Stomach smooth muscle (tissue), 2 donors: ENCODE measurements at regions not wholly inside any gene's neighbourhood (a gene's known extent, or its start where the extent isn't known, plus 50 kb on each side); places are given as distances from the start of the nearest gene placed in this dataset.
"Not testable (repeated sequence)": the region's sequence is repeated elsewhere in the genome, so short reads cannot be mapped to it uniquely, and the experiment has no call there.

Source experiments
- H3K27ac ChIP-seq: one replicate; pipeline ENCODE4 v1.7.0; 2013; ENCODE audit warnings: mild to moderate bottlenecking, low read length, inconsistent platforms
- H3K27me3 ChIP-seq, 2 donors: one replicate each; pipeline ENCODE4 v1.7.0; 2013; ENCODE audit warnings: low read length in 2 of 2; ENCODE audit not compliant: insufficient read depth in 2 of 2, control insufficient read depth in 1 of 2
- H3K36me3 ChIP-seq, 2 donors: one replicate each; pipeline ENCODE4 v1.7.0; 2013; ENCODE audit warnings: low read length in 2 of 2; ENCODE audit not compliant: control insufficient read depth in 2 of 2, insufficient read depth in 2 of 2
- H3K4me1 ChIP-seq: one replicate; pipeline ENCODE4 v1.7.0; 2013; ENCODE audit warnings: low read length; ENCODE audit not compliant: control insufficient read depth, insufficient read depth
- H3K4me3 ChIP-seq, 2 donors: one replicate each; pipeline ENCODE4 v1.7.0; 2013; ENCODE audit warnings: low read length in 2 of 2
- H3K9ac ChIP-seq, 2 donors: one replicate each; pipeline ENCODE4 v1.7.0; 2013; ENCODE audit warnings: low read length in 2 of 2, mild to moderate bottlenecking in 1 of 2
- H3K9me3 ChIP-seq, 2 donors: one replicate each; pipeline ENCODE4 v1.7.0; 2013; ENCODE audit warnings: low read length in 2 of 2; ENCODE audit not compliant: control insufficient read depth in 2 of 2
- donor health status: healthy.
- donor health status: Pancreatic carcinoma.

DNA sequence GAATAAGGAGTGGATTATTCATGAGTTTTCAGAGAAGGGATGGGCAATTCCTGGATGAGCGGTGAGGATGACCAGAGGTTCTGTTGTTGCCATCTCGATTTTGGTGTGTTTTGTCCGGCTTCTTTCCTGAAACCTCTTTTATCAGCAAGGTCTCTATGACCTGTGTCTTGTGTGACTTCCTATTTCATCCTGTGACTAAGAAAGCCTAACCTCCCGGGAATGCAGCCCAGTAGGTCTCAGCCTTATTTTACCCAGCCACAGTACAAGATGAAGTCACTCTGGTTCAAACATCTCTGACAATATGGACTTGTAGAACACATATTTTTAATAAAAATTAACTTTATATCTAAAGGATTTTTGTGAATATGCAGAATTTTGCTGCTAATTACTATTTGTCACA is 716.4 kb downstream of the FSCB start:
- H3K27me3 ChIP-seq: no peaks in the 10 kb centered on the region
- H3K4me1 ChIP-seq: no peaks in the 10 kb centered on the region
- no peak overlapping the region for H3K27ac ChIP-seq
- H3K36me3 ChIP-seq: no peaks in the 10 kb centered on the region
- H3K9me3 ChIP-seq: no peaks in the 10 kb centered on the region
- no peak overlapping the region for H3K4me3 ChIP-seq
- no peak overlapping the region for H3K9ac ChIP-seq

DNA sequence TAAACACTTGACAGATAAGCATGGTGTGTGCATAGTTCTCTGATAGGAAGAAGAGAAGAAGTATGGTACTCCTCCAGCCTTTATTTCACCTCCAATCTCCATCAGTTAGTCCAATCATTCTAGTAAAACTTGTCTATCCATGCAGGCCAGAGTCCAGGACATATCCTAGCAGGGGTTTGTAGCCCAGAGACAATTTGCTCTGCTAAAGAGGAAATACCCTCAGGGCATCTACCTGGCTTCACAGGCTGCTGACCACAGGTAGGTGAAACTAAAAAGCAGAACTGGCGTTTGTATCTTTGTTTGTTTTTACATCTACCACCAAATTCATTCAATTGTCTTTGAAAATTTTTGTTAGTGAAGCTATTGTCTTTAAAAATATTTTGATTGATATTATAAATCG is 717.6 kb downstream of the FSCB start:
- Histone ChIP-seq H3K27me3 (no peaks in the 10 kb centered on the region), H3K27ac (no peak overlapping the region), H3K36me3 (no peaks in the 10 kb centered on the region), H3K4me3 (no peak overlapping the region), H3K9me3 (no peaks in the 10 kb centered on the region), H3K4me1 (no peaks in the 10 kb centered on the region), H3K9ac (no peak overlapping the region)

DNA sequence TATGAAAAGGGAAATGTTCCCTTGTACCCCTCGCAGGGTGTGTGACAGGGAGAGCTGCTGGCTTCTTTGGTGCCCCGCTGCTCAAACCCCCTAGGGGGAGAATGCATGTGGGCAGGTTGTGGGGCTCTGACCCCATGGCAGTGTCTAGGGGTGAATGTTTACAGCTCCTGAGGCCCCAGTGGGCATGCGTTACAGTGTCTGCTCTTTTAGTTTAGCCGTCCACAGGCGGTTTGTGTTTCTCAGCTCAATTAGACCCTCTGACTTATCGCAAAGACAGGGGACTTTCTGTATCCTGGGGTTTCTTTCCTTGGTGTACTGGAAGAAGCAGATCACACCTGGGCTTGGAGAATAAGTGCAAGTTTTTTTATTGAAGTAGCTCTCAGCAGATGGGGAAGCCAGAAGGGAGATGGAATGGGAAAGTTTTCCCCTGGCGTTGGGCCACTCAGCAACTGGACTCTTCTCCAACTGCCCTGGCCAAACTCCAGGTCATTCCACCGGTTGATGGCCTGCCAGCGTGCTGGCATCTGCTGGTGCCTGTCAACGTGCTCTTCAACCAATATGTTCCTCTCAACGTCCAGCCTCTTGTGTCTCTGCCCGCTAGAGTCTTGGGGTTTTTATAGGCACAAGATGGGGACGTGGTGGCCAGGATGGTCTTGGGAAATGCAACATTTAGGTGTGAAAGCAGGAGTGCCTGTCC is 720.9 kb downstream of the FSCB start:
- Histone ChIP-seq H3K27me3 (no peaks in the 10 kb centered on the region), H3K4me1 (no peaks in the 10 kb centered on the region), H3K9me3 (no peaks in the 10 kb centered on the region), H3K9ac (no peak overlapping the region), H3K36me3 (no peaks in the 10 kb centered on the region), H3K4me3 (no peak overlapping the region), H3K27ac (no peak overlapping the region)

DNA sequence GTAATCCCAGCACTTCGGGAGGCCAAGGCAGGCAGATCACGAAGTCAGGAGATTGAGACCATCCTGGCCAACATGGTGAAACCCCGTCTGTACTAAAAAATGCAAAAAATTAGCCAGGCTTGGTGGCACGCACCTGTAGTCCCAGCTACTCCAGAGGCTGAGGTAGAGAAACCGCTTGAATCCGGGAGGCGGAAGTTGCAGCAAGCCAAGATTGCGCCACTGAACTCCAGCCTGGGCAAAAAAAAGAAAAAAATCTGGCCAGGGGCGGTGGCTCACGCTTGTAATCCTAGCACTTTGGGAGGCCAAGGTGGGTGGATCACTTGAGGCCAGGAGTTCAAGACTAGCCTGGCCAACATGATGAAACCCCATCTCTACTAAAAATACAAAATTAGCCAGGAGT is 722.7 kb downstream of the FSCB start:
- H3K9me3 ChIP-seq, H3K27me3 ChIP-seq, H3K36me3 ChIP-seq, H3K27ac ChIP-seq, H3K4me3 ChIP-seq, H3K4me1 ChIP-seq, H3K9ac ChIP-seq: not testable (repeated sequence)

GRCh38 chr14:43778937-43779639 is 728.0 kb downstream of the FSCB start:
- H3K36me3 ChIP-seq: no peaks in the 10 kb centered on the region
- no peaks in the 10 kb centered on the region for H3K9me3 ChIP-seq
- no peak overlapping the region for H3K9ac ChIP-seq
- no peak overlapping the region for H3K27ac ChIP-seq
- no peaks in the 10 kb centered on the region for H3K27me3 ChIP-seq
- no peak overlapping the region for H3K4me3 ChIP-seq
- H3K4me1 ChIP-seq: no peaks in the 10 kb centered on the region

DNA sequence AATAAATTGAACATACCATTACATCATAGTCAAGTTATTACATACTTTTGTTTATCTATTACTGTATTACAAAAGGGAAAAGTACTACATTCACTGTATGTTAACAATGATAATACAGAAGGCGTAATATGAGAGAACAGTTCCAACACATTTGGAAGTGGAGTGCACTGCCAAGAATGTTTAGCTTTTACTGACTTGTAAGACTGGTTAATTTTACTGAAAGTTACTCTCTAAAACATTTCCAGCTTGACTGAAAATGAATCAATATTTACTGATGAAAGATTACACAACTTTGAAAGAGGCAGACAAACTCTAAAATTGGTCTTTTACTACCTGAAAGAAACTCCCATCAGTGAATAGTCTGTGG is 728.5 kb downstream of the FSCB start:
- no peaks in the 10 kb centered on the region for H3K9me3 ChIP-seq
- H3K36me3 ChIP-seq: no peaks in the 10 kb centered on the region
- H3K4me1 ChIP-seq: no peaks in the 10 kb centered on the region
- no peak overlapping the region for H3K27ac ChIP-seq
- H3K9ac ChIP-seq: no peak overlapping the region
- no peaks in the 10 kb centered on the region for H3K27me3 ChIP-seq
- H3K4me3 ChIP-seq: no peak overlapping the region

DNA sequence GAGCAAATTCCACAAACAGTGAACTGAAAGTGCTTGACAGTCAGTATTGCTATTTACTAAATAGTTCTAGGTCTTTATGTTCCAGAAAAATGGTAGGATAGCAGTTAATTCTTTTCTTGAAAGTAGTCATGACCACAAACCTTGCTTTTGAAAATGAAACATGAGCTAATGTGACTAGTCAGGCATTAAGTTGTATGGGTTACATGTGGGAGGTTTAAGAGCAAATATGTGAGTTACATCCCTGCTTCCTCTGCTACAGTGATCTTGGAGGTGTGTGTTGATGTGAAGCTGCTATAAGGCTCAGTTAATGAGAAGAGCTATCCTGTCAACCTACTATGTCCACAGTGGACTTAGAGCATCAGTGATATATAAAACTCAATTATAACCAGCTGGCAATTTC is 741.6 kb downstream of the FSCB start:
- no peak overlapping the region for H3K4me3 ChIP-seq
- H3K9me3 ChIP-seq: no peaks in the 10 kb centered on the region
- H3K36me3 ChIP-seq: no peaks in the 10 kb centered on the region
- H3K27me3 ChIP-seq: no peaks in the 10 kb centered on the region
- no peaks in the 10 kb centered on the region for H3K4me1 ChIP-seq
- H3K27ac ChIP-seq: no peak overlapping the region
- H3K9ac ChIP-seq: no peak overlapping the region

DNA sequence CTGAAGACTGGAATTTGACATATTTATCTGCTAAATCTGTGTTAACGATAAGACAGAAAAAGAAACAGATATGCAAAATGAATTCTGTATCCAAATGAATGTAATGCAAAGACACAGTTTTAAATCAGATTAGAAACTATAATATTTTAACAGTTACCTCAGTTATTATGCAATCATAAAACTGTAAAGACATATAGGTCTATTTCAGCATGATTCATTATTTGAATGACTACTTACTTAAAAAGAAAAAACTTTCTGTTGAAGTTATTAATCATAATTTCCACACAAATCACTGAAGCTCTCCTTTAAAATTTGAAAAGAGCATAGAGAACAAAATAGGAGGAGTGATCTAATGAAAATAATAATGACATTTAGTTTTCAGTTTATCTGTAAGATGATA is 742.6 kb downstream of the FSCB start:
- Histone ChIP-seq H3K4me1 (no peaks in the 10 kb centered on the region), H3K9me3 (no peaks in the 10 kb centered on the region), H3K27me3 (no peaks in the 10 kb centered on the region), H3K9ac (no peak overlapping the region), H3K36me3 (no peaks in the 10 kb centered on the region), H3K4me3 (no peak overlapping the region), H3K27ac (no peak overlapping the region)

- H3K27ac ChIP-seq: no peak overlapping the region
- no peak overlapping the region for H3K9ac ChIP-seq
- no peaks in the 10 kb centered on the region for H3K36me3 ChIP-seq
- no peaks in the 10 kb centered on the region for H3K4me1 ChIP-seq
- H3K27me3 ChIP-seq: no peaks in the 10 kb centered on the region
- no peak overlapping the region for H3K4me3 ChIP-seq
- peaks cover 0 to 3% of the 10 kb centered on the region in 2 donors for H3K9me3 ChIP-seq
These were observed 751.4 kb downstream of the FSCB start for GRCh38 chr14:43755707-43756106.

GRCh38 chr14:43754838-43755237 is 752.2 kb downstream of the FSCB start:
- H3K9ac ChIP-seq: no peak overlapping the region
- no peaks in the 10 kb centered on the region for H3K4me1 ChIP-seq
- no peak overlapping the region for H3K27ac ChIP-seq
- H3K9me3 ChIP-seq: peaks cover 0 to 3% of the 10 kb centered on the region in 2 donors
- H3K4me3 ChIP-seq: no peak overlapping the region
- no peaks in the 10 kb centered on the region for H3K36me3 ChIP-seq
- H3K27me3 ChIP-seq: no peaks in the 10 kb centered on the region

DNA sequence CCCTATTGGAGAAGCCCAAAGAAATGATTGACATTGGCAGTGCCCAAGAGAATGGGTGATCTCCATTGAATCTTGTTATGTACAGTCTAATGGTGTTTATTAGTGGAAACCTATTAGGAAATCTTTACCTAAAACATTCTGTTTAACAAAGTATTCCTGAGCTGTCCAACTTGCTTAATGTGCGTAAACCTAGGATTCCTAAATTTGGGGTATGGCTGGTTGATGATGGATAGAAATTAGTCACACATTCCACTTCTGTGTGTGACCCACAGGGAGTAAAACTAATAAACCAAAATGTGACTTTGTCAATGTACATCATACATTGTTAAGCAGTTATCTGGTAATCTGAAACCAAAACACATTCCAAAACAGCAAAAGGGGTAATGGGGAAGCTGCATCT is 761.3 kb downstream of the FSCB start:
- no peaks in the 10 kb centered on the region for H3K9me3 ChIP-seq
- H3K36me3 ChIP-seq: no peaks in the 10 kb centered on the region
- H3K9ac ChIP-seq: no peak overlapping the region
- no peak overlapping the region for H3K4me3 ChIP-seq
- no peaks in the 10 kb centered on the region for H3K27me3 ChIP-seq
- no peak overlapping the region for H3K27ac ChIP-seq
- no peaks in the 10 kb centered on the region for H3K4me1 ChIP-seq
